GM12891 (cell line): ENCODE measurements at regions not wholly inside any gene's neighbourhood (a gene's known extent, or its start where the extent isn't known, plus 50 kb on each side); places are given as distances from the start of the nearest gene placed in this dataset.

Experiments
- POLR2A ChIP-seq: IDR thresholded peaks from 2 replicates; pipeline ENCODE4 v1.6.1; 2011; ENCODE audit warnings: low read depth, low read length, control low read depth
- POLR2AphosphoS5 ChIP-seq: IDR thresholded peaks from 2 replicates; pipeline ENCODE4 v1.6.1; 2011; ENCODE audit warnings: low read depth, low read length, control low read depth
- POU2F2 ChIP-seq: IDR thresholded peaks from 2 replicates; pipeline ENCODE4 v1.6.1; 2011; ENCODE audit warnings: low read depth, mild to moderate bottlenecking, control low read depth, low read length, moderate library complexity
- TAF1 ChIP-seq: IDR thresholded peaks from 2 replicates; pipeline ENCODE4 v1.6.1; 2011; ENCODE audit warnings: low read depth, low read length, control low read depth

DNA sequence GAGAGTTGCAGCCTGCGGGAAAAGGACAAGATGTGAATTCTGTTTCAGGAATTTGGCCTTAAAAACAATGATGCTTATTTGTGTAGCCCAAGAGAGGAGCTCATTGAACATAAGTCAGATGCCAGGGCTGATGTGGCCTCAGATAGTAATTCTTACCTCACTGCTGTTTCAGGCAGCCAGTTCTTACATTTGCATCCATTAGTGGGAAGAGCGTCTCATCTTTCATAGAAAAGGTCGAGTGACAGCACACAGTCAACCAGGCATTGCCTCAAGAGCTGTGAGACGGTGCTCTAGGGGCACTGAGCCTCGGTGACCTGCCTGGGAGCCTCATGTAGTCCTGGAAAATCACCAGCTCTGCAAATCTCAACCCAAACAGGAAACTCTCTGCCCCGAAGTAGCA, 174.9 kb upstream of the FRG1 start:
- TF ChIP-seq POU2F2 (no peak), POLR2AphosphoS5 (no peak), TAF1 (no peak), POLR2A (no peak)
